ENCODE measurements at regions not wholly inside any gene's neighbourhood (a gene's known extent, or its start where the extent isn't known, plus 50 kb on each side); places are given as distances from the start of the nearest gene placed in this dataset.
"Not testable (repeated sequence)": the region's sequence is repeated elsewhere in the genome, so short reads cannot be mapped to it uniquely, and the experiment has no call there.

GRCh38 chr18:70394672-70395071 is 105.8 kb downstream of the SOCS6 start:
- no peak for TF ChIP-seq EZH2 (IDR thresholded peaks at IDR 0.05)
- TF ChIP-seq EZH2phosphoT487 (IDR thresholded peaks at IDR 0.05): no peak
- no peaks in the 10 kb centered on the region for H3F3A ChIP-seq (ENCODE audit: low read depth)
- H4K20me1 ChIP-seq (ENCODE audit: low read depth): no peaks in the 10 kb centered on the region
- H3K79me2 ChIP-seq (ENCODE audit: low read depth): no peaks in the 10 kb centered on the region
- Mint-ChIP-seq H3K9me3 (no peaks in the 10 kb centered on the region), H3K4me3 (no peak overlapping the region), H3K36me3 (no peaks in the 10 kb centered on the region), H3K4me1 (no peaks in the 10 kb centered on the region), H3K27me3 (ENCODE audit: insufficient read depth, low read depth) (peaks cover 3% of the 10 kb centered on the region), H3K27ac (no peak overlapping the region)
- no peak overlapping the region for H2AFZ ChIP-seq (replicated peaks)
- no peaks in the 10 kb centered on the region for H3K36me3 ChIP-seq
- no peak overlapping the region for H3K9ac ChIP-seq
- no peaks in the 10 kb centered on the region for H3K4me1 ChIP-seq
- H3K27ac ChIP-seq: no peak overlapping the region
- H3K27me3 ChIP-seq: no peaks in the 10 kb centered on the region
- no peaks in the 10 kb centered on the region for H3K9me3 ChIP-seq (ENCODE audit: low read depth)
- no peak overlapping the region for H3K4me2 ChIP-seq
- H3K4me3 ChIP-seq: no peak overlapping the region
- no peak for DNase-seq (ENCODE audit: low spot score)

- no peak for TF ChIP-seq EZH2phosphoT487 (IDR thresholded peaks at IDR 0.05)
- TF ChIP-seq CTCF (IDR thresholded peaks at IDR 0.05): no peak
- TF ChIP-seq EZH2 (IDR thresholded peaks at IDR 0.05): no peak
- Mint-ChIP-seq H3K9me3 (no peaks in the 10 kb centered on the region), H3K36me3 (no peaks in the 10 kb centered on the region), H3K4me3 (no peak overlapping the region), H3K27me3 (ENCODE audit: insufficient read depth, low read depth) (peaks cover 5% of the 10 kb centered on the region), H3K27ac (no peak overlapping the region), H3K4me1 (no peaks in the 10 kb centered on the region)
- no peak for DNase-seq (ENCODE audit: low spot score)
- H3K4me3 ChIP-seq: no peak overlapping the region
- no peaks in the 10 kb centered on the region for H3K27me3 ChIP-seq
- no peak overlapping the region for H3K27ac ChIP-seq
- H3F3A ChIP-seq (ENCODE audit: low read depth): no peaks in the 10 kb centered on the region
- no peaks in the 10 kb centered on the region for H3K9me3 ChIP-seq (ENCODE audit: low read depth)
- no peaks in the 10 kb centered on the region for H4K20me1 ChIP-seq (ENCODE audit: low read depth)
- no peaks in the 10 kb centered on the region for H3K79me2 ChIP-seq (ENCODE audit: low read depth)
- no peaks in the 10 kb centered on the region for H3K4me1 ChIP-seq
- no peaks in the 10 kb centered on the region for H3K36me3 ChIP-seq
- no peak overlapping the region for H2AFZ ChIP-seq (replicated peaks)
- H3K4me2 ChIP-seq: no peak overlapping the region
- H3K9ac ChIP-seq: no peak overlapping the region
These were observed 101.7 kb downstream of the SOCS6 start for GRCh38 chr18:70390371-70391090.

- H3K4me1 ChIP-seq; H3K4me3 ChIP-seq; H4K20me1 ChIP-seq (ENCODE audit: low read depth); DNase-seq (ENCODE audit: low spot score); H3K9me3 ChIP-seq (ENCODE audit: low read depth); H3K36me3 ChIP-seq; H3K27ac ChIP-seq; H2AFZ ChIP-seq (replicated peaks); H3K36me3 Mint-ChIP-seq; H3K9me3 Mint-ChIP-seq; H3K4me3 Mint-ChIP-seq; H3K27me3 Mint-ChIP-seq (ENCODE audit: insufficient read depth, low read depth); H3K27me3 ChIP-seq; H3K9ac ChIP-seq; H3F3A ChIP-seq (ENCODE audit: low read depth); H3K27ac Mint-ChIP-seq; H3K4me2 ChIP-seq; H3K4me1 Mint-ChIP-seq; H3K79me2 ChIP-seq (ENCODE audit: low read depth): not testable (repeated sequence)
These were observed 100.2 kb downstream of the SOCS6 start for GRCh38 chr18:70389036-70389435.

GRCh38 chr18:70387027-70387426 is 98.2 kb downstream of the SOCS6 start:
- no peak for DNase-seq (ENCODE audit: low spot score)

More at GRCh38 chr18:70387027-70387426, 98.2 kb downstream of the SOCS6 start:
- H3K9me3 ChIP-seq (ENCODE audit: low read depth): no peaks in the 10 kb centered on the region
- no peaks in the 10 kb centered on the region for H3K27me3 ChIP-seq
- H3K27ac ChIP-seq: no peak overlapping the region
- no peaks in the 10 kb centered on the region for H3K79me2 ChIP-seq (ENCODE audit: low read depth)
- H3K9me3 Mint-ChIP-seq: no peaks in the 10 kb centered on the region
- no peak overlapping the region for H3K27ac Mint-ChIP-seq
- no peak overlapping the region for H3K4me2 ChIP-seq
- H3K4me1 Mint-ChIP-seq: peaks cover 10% of the 10 kb centered on the region
- no peak overlapping the region for H3K4me3 ChIP-seq
- H3K27me3 Mint-ChIP-seq (ENCODE audit: insufficient read depth, low read depth): peaks cover 2% of the 10 kb centered on the region
- no peak overlapping the region for H3K9ac ChIP-seq
- no peaks in the 10 kb centered on the region for H4K20me1 ChIP-seq (ENCODE audit: low read depth)
- H3F3A ChIP-seq (ENCODE audit: low read depth): peaks cover 2% of the 10 kb centered on the region
- no peak overlapping the region for H2AFZ ChIP-seq (replicated peaks)
- H3K36me3 ChIP-seq: no peaks in the 10 kb centered on the region
- TF ChIP-seq CTCF (IDR thresholded peaks at IDR 0.05) (no peak), EZH2 (IDR thresholded peaks at IDR 0.05) (no peak)
- no peak overlapping the region for H3K4me3 Mint-ChIP-seq
- H3K36me3 Mint-ChIP-seq: no peaks in the 10 kb centered on the region
- H3K4me1 ChIP-seq: peaks cover 3% of the 10 kb centered on the region
